BJ (cell line): ENCODE measurements at regions not wholly inside any gene's neighbourhood (a gene's known extent, or its start where the extent isn't known, plus 50 kb on each side); places are given as distances from the start of the nearest gene placed in this dataset.

Source experiments
- CTCF ChIA-PET: fragments of 350-600 bp; formaldehyde crosslinking; extraction: SDS; loops from one replicate; lab custom pipeline; 2021; ENCODE audit warnings: antibody characterized with exemption, inconsistent platforms; lab: Yijun Ruan, JAX
- POLR2A ChIA-PET: fragments of 300-600 bp; sonication (Branson Sonifier 250); formaldehyde crosslinking; extraction: SDS; loops from one replicate; lab custom pipeline; 2021; ENCODE audit warnings: antibody characterized with exemption; lab: Charles Lee
- DNase-seq: peaks from one replicate; pipeline ENCODE4 v3.0.0-alpha.2; 2011; ENCODE audit warnings: low read depth
- H3K27me3 ChIP-seq: 2 replicates; pipeline ENCODE4 v1.6.0; 2011; ENCODE audit warnings: low read length; ENCODE audit not compliant: control insufficient read depth, insufficient read depth
- H3K36me3 ChIP-seq: 2 replicates; pipeline ENCODE4 v1.5.1; 2011; ENCODE audit warnings: low read length; ENCODE audit not compliant: control insufficient read depth, insufficient read depth
- H3K4me3 ChIP-seq: 2 replicates; pipeline ENCODE4 v1.5.1; 2011; ENCODE audit warnings: low read depth, mild to moderate bottlenecking, control low read depth, low read length
- CTCF ChIP-seq: IDR thresholded peaks from 2 replicates; pipeline ENCODE4 v1.5.1; 2011; ENCODE audit warnings: low read depth, mild to moderate bottlenecking, control low read depth, inconsistent platforms, low read length, moderate library complexity; ENCODE audit not compliant: insufficient read depth

- POLR2A ChIA-PET = no interaction called here
- CTCF ChIA-PET = interaction anchor here (0.8 to 4.5 kb wide), 4 partner anchors 21 to 43 kb away, joined by 3 to 18 read pairs (median 6); no protein-coding TSS in a partner anchor
- peak overlapping the region; percentile 38 for H3K4me3 ChIP-seq
- no peaks in the 10 kb centered on the region for H3K27me3 ChIP-seq
- DNase-seq = no peak
- TF ChIP-seq CTCF = no peak
- H3K36me3 ChIP-seq = no peaks in the 10 kb centered on the region
Measured at GRCh38 chr5:42951293-42951840, 88.8 kb downstream of the ANXA2R start.

DNA sequence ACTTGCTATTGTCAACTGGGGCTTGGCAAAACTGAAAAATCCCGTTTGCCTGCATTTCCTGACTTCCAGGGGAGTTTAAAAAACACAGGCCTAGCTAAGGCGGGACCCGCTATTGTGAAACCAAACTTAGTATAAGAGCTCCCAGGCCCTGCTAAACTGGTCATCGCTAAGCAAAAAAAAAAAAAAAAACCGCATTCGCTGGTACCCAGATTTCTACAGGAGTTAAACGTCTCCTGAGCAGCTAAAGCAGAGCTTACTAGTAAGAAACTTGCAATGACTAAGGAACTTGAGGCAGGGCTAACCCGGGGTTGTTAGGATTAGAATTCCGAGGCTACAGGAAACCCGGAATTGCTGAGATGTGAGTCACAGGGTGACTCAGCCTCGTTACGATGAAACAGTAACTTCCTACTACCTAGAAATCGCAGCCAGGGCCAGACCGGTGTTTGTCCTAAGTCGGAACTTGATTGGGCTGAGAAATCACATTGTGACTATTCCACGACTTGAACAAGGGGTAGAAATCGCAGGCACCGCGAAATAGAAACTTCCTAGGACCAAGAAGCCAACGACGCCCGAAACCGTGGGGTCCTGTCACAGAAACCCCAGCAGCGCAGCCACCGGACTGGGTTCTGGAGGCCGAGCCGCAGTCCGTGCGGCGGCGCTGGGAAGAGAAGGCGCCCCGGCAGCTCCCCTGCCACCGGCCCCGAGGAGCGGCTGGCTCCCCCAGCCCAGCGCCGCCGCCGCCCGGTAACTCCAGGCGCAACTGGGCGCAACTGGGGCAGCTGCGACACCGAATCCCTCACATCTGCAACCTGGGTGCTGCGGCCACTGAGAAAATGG lies 89.4 kb downstream of the ANXA2R start:
- Histone ChIP-seq H3K36me3 (no peaks in the 10 kb centered on the region), H3K27me3 (no peaks in the 10 kb centered on the region), H3K4me3 (peak overlapping the region; percentile 38)
- ChIA-PET POLR2A (no interaction called here), CTCF (interaction anchor here (0.8 to 4.5 kb wide), 5 partner anchors 22 to 118 kb away, joined by 3 to 18 read pairs (median 4); no protein-coding TSS in a partner anchor)
- DNase-seq = peak; percentile 98
- TF ChIP-seq CTCF = no peak

- peak overlapping the region; percentile 22 for H3K4me3 ChIP-seq
- TF ChIP-seq CTCF = no peak
- ChIA-PET CTCF (interaction anchor here (0.6 to 4.5 kb wide), 7 partner anchors 22 to 118 kb away, joined by 3 to 18 read pairs (median 5); no protein-coding TSS in a partner anchor), POLR2A (no interaction called here)
- no peaks in the 10 kb centered on the region for H3K27me3 ChIP-seq
- DNase-seq = no peak
- H3K36me3 ChIP-seq = no peaks in the 10 kb centered on the region
Measured at GRCh38 chr5:42950116-42950455, 90.0 kb downstream of the ANXA2R start.

DNA sequence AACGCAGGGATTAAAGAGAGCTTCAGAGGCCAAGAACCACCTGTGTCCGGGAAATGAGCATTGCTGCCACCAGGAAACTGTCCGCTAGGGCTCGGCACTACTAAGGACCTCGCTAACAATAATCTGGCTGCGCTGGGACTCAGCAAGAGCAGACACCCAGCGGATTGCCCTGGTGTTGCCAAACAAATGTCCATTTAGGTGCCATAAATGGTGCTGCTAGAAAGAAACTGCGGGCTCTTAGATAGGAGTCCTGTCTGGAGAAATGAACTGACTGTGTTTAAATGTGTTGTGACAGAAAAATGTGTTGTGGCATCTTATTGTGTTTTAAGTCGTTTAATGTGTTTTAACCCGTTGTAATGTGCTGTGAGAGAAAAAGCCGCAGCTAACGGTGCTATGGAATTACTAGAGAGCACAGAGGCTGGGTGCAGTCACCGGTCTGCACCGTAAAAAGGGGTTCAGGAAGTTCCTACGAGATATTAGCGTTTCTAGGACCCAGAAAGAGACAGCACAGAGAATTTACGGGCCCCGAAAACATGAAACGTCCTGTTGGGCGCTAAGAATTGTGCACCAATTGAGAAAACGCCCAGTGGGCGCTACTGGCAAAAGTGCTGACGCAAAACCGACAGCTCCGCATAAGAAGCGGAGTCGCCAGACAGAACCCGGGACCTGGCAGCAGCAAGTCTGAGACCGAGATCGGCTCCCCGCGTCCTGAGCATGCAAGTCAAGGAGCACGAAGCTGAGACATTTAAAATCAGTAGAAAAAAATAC lies 90.6 kb downstream of the ANXA2R start:
- peak overlapping the region; percentile 22 for H3K4me3 ChIP-seq
- no peaks in the 10 kb centered on the region for H3K36me3 ChIP-seq
- peak; percentile 59 for TF ChIP-seq CTCF
- POLR2A ChIA-PET = interaction anchor here (0.6 kb wide), 1 partner anchor 41 kb away, joined by 4 read pairs; no protein-coding TSS in a partner anchor
- H3K27me3 ChIP-seq = no peaks in the 10 kb centered on the region
- no peak for DNase-seq
- CTCF ChIA-PET = interaction anchor here (0.6 to 4.5 kb wide), 10 partner anchors 21 to 1083 kb away, joined by 3 to 18 read pairs (median 4); no protein-coding TSS in a partner anchor
